ENCODE measurements at regions not wholly inside any gene's neighbourhood (a gene's known extent, or its start where the extent isn't known, plus 50 kb on each side); places are given as distances from the start of the nearest gene placed in this dataset.
"Not testable (repeated sequence)": the region's sequence is repeated elsewhere in the genome, so short reads cannot be mapped to it uniquely, and the experiment has no call there.

DNA sequence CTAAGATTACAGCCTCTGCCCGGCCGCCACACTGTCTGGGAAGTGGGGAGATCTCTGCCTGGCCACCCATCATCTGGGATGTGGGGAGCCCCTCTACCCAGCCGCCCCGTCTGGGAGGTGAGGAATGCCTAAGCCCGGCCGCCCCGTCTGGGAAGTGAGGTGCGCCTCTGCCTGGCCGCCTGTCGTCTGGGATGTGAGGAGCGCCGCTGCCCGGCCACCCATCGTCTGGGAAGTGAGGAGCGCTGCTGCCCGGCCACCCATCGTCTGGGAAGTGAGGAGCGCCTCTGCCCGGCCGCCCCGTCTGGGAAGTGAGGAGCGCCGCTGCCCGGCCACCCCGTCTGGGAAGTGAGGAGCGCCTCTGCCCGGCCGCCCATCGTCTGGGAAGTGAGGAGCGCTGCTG is 135.9 kb upstream of the PROKR2 start:
- DNase-seq: not testable (repeated sequence)

DNA sequence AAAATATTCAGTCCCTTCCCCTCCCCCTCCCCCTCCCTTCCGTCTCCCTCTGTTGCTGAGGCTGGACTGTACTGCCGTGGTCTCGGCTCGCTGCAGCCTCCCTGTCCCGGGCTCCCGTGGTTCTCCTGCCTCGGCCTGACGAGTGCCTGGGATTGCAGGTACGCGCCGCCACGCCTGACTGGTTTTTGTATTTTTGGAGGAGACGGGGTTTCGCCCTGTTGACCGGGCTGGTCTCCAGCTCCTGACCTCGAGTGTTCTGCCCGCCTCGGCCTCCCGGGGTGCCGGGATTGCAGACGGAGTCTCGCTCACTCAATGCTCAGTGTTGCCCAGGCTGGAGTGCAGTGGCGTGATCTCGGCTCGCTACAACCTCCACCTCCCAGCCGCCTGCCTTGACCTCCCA is 135.5 kb upstream of the PROKR2 start:
- not testable (repeated sequence) for DNase-seq

DNA sequence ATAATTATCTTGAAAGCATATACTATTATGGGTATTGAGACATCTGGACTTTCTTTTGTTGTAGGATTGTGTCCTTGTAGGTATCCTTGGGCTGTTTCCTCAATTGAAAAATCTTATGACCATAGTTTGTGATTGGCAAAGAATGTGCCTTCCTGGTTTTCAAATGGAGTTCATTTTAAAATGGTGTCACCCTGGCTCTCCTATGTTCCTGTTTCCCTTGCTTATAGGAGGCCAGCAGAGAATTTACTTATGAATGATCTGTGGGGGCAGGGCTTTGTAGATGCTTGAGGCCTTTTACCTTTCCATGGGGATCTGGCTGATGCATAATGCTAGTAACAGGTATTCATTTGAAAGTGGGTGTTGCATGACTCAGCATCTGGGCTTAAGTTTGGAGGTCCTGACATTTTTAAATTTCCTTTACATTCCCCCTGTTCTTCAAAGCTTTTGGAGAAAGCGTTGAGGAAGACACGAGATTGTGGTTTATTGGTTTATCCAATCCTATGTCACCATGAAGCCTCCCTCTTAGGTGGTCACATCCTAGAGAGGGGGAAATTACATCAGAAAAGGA is 135.0 kb upstream of the PROKR2 start:
- DNase-seq: no peak

DNA sequence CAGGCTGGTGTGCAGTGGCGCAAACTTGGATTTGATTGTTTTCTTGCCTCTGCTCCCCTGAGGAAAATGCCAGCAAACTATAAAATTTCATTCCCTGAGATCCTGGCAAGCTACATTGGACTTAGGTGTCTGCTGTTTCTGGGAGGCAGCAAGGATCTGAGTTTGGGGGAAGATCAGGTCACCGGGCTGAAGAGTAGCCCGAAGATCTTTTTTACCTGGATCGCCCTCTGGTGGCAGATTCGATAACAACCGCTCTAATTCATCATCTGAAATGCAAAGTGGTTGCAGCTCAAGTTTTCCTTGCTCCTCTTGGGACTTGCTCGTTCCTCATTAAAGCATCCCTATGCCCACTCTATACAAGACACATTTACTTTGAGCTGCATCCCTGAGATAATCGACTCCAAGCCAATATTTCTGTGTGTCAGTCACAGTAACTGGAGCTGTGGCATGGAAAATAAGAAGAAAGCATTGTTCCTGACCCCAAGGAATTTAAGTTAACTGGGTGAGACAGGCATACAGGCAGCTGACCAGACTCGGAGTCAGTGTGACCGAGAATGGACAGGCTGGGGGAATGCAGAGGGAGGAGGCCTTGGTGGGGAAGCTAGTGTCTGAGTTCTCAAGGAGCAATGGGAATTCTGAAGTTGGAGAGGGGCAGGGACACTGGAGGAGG is 131.8 kb upstream of the PROKR2 start:
- peak; percentile 82 for DNase-seq

DNA sequence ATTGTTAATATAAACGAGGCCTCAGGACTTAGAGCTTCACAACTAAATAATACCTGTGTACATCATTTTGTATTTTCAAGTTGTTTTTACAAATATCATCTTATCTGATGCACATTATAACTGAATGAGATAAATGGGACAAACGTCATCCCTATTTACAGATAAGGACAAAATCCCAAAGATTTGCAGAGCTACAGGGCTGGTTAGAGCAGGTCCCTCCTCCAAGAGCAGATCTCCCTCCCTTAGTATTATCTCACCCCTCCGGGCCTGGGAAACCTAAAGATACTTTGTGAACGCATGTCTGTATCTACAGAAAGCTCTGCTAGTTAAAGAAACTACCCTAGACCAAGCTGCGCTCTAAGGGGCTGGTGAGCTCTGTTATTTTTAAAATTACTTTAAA is 130.4 kb upstream of the PROKR2 start:
- no peak for DNase-seq

DNA sequence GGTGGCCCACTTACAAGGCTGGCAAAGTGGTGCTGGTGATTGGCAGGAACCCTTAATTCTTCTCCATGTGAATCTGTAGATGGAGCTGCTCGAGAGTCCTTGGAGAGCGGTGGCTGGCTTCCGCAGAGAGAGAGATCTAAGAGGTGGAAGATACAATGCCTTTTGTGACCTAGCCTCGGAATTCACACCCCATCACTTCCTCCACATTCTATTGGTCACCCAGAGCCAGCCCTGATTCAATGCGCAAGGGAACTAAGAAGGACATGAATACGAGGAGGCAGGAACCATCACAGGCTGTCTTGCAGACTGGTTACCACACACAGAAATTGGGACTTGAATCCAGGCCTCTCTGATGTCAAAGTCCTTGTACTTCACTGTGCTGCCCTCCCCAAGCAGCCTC is 128.9 kb upstream of the PROKR2 start:
- DNase-seq: no peak

DNA sequence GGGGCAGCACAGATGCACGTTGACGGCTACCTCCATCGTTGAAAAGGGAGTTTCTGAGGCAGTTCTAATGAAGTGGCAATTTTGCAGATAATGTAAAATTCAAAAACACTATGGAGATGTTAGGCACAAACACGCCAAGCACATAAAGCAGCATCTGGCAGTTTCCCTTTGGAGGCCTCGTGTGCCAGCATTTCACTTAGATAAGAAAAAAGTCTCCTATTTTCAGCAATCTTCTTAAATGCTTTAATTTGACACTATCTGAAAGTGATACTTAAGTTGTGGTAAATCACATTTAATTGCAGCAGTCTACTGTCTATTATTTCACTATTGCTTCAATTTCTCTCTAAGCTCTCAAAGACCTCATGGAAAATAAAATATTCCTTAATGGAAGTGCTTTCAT is 125.3 kb upstream of the PROKR2 start:
- no peak for DNase-seq

DNA sequence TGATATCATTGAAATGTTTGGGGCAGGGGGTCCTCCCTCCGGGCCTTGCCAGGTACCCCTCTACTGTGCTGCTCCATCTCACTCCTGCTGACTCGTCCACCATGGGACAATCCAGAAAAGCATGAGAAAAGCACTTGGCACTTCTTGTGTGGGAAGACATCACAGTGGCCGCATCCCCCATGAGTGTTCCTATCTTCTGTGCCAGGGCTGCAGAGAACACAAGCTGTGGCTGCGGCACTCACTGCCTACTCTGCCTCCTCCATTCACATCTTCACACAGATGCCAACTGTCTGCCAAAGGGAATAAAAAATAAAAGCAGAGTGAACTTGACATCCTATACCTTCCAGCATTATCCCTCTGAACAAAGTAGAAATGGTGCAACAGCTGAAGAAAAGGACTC is 117.4 kb upstream of the PROKR2 start:
- DNase-seq: no peak

DNA sequence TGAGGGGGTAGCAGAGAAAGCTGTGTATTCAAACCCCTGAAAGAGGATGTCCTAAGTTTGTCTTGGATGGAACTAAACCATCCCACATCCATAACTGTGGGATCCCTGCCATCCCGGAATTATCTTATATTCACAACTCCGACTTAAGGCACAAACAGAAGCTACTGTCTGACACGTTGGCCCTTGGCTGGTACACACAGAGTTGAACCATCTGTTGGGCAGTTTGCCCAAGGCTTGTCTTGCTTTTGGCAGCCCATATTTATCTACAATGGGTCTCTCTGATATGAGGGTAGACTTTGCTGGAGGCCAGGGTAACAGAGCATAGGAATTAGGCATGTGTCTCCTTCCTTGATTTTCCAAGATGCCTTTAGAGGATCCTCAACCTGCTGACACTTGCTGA is 116.6 kb upstream of the PROKR2 start:
- no peak for DNase-seq

DNA sequence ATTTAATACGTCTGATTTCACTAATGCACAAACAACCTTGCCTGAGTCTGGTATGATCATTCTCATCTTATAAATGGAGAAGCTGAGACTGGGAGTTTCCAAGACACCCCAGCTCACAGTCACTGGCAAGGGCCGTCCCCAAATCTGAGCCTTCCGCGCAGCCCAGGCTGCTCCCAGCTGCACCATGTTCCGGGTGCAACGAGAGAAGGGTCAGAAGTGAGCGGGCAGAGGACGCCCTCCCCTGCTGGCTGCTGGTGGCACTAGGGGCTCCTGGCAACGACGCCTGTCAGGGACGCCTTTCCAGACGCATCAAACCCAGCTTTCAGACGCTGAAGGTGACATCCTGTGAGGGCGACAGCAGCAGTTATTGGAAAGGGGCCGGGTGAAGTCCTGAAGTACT is 115.3 kb upstream of the PROKR2 start:
- DNase-seq: no peak

DNA sequence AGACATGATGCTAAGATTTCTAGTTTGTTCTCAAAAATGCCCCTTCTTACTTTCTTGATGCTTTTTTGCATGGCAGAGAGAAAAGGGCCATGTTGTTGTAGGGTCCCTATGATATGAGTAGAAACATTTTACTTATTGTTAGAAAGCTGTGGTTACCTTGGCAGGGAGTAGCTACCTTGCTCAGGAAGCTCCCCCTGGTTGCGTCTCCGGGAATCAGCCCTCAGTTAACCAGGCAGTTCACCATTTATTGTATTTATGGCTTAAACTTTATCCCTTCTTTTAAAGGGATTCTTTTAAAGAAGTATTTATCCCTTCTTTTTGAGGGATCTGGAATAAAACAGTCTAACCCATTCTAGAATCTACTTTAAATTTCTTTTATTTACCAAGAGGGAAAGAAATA is 113.9 kb upstream of the PROKR2 start:
- DNase-seq: no peak

DNA sequence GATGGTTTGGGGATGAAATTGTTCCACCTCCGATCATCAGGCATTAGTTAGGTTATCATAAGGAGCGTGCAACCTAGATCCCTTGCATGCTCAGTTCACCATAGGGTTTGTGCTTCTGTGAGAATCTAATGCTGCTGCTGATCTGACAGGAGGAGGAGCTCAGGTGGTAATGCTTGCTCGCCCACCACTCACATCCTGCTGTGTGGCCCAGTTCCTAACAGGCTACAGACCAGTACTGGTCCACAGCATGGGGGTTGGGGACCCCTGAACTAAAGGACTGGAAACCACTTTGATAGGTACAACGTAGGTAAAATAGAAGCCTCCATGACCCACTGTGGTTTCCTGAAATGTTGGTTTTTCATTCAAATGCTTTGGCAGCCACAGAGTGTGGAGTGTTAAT is 109.3 kb upstream of the PROKR2 start:
- no peak for DNase-seq

DNA sequence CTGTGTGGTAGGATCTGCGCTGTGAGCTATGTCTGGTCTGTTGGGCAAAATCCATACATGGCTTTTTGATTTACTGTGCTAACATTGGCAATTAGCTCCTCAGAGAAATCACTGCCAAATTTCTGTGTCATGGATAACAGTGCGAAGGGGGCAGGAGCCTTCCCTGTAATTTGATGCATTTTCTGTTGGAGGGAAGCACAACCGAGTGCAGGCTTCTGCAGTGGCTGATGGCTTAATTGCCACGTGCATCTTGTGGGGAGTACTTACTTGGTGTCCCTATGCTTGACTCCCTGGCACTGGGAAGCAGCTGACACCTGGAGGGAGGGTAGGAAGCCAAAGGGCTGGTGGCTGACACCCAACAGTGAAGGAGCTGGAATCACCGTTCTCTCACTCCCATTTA is 99.3 kb upstream of the PROKR2 start:
- no peak for DNase-seq

DNA sequence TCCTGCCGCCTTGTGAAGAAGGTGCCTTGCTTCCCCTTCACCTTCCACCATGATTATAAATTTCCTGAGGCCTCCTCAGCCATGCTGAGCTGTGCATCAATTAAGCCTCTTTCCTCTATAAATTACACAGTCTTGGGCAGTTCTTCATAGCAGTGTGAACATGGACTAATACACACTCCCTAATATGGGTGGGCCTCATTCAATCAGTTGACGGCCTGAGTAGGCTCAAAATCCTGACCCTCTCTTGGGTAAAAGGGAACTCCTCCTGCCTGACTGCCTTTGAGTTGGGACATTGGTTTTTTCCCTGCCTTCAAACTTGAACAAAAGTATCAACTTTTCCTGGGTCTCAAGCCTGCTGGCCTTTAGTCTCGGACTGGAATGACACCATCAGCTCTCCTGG is 96.6 kb upstream of the PROKR2 start:
- DNase-seq: no peak

DNA sequence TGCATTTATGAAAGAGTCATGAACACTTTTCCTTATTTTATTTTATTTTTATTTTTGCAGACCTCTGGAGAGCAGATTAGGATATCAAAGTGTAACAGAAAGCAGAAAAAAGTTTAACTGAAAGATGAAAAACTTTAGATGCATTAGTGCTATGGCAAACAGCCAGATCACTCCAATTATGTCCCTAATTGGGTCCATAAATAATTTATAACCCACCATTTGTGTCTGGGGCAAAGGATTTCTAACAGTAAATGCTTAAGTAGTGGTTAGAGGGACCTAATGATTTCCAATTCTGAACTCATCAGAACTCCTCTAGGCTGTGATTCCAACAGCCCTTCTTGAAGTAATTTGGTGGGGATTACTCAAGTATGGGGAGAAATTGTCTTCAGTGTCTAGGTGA is 93.7 kb upstream of the PROKR2 start:
- DNase-seq: no peak

DNA sequence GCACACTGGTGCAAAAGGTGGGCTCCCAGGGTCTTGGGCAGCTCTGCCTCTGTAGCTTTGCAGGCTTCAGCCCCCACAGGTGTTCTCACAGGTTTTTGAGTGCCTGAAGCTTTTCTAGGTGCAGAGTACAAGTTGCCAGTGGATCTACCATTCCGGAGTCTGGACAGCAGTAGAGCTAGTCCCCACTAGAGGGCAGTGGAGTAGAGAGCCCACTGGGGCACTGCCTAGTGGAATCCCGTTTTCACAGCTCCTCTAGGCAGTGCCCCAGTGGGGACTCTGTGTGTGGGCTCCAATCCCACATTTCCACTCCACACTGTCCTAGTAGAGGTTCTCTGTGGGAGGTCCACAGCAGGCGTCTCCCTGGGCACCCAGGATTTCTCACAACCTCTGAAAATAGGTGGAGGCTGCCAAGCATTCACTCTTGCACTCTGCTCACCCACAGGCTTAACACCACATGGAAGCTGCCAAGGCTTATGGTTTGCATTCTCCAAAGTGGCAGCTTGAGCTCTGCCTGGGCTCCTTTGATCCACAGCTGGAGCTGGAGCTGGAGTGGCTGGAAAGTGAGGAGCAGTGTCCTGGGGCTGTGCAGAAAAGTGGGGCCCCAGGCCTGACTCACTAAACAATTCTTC is 86.3 kb upstream of the PROKR2 start:
- DNase-seq: no peak

DNA sequence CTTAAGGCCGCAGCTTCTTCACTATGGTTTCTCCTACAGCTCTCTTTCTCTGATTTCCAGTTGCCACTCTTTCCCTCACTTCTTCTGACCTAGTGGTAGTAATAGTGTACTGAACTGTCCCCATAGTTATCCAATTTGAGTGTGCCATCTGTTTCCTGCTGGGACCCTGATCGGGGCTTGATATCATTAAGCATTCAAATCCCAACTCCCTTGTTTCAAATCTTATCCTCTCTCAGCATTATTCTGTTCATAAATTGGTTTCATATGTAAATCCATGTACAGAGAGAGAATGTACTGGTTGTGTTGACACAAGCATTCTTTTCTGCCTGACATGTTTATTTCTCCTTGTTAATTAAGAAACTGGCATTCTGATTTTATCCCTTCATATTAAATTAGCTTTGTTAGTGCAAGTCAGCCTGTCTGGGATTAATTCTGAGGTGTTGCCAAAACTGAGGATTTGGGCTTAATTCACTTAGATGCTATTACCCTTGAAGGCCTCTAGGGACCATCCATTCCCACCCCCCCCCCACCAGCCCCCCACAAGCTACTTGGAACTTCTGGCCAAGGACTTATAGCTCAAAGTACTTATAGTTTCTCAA is 84.6 kb upstream of the PROKR2 start:
- DNase-seq: no peak

DNA sequence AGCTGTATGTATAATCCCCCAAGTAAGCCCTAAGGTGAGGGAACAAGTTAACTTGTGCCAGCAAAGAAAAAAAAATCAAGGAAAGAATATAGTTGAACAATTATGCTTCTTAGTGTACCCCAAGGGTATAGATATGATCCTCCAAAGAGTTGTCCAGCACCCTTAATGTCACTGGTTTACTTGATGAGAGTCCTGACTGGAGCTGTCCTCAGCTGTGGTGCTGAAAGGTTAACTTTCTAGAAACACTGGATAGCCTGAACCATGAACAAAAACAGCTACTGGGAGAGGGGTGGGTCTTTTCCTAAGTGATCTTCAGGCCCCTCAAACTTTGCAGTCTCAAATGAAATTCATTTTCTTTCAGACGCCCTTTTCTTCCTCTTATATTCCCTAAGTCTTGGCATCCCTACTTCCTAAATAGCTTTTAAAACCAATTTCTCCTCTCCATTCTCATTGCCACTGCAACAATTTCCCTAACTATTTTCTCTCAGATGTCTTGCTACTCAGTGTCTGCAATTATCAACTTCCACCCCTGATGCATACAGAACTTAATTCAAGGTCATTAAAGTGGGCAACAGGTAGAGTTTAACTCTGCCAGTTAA is 83.5 kb upstream of the PROKR2 start:
- DNase-seq: no peak

DNA sequence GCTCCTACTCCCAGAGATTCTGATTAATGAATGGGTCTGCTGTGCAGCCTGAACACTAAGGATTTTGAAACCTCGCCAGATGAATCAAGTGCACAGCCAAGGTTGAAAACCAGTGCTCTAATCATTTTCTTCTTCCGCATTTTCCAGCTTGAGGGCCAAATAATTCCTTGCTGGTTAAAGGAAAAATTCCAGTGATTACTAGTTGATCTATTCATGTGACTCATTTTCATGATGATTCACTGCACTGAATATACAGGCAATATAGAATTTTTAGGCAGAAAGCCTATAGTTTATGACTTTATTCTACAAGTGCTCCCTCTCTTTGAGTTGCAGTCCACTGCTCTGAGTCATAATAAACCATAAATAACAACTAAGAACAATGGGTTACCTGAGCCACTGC is 80.6 kb upstream of the PROKR2 start:
- no peak for DNase-seq

DNA sequence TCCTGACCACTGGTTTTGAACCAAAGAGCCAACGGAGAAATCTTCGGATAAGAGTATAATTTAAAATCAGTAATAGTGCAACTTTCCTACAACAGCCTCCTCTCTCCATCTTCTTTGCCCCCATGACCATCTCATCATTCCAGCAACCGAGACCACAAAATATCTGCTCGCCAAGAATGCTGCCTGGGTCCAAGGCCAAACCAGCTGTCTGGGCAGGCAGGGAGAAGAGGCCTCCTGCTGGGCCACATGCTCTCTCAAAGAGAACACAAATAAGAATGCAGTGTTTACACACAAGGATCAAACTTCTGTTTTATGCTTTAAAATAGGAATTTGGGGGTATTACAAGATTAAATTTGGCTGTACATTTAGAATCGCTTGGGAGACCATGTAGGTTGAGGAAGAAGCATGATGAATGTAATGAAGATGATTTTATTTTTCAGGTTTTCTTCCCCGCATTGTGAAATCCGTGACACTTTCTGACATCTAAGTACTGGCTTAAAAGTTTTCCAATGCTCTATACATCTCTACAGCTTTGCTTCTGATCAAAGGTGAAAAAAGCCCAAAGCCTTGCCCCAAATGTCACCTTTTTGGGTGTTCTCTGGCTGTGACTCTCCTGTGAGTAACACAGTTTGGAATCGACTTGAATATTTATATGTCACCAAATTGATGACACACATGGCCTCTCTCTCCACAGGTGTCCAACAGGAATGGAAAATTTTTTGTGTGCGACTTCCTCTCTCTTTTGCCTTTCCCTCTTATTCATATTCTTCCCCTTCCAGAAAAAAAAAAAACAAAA is 79.4 kb upstream of the PROKR2 start:
- no peak for DNase-seq

DNA sequence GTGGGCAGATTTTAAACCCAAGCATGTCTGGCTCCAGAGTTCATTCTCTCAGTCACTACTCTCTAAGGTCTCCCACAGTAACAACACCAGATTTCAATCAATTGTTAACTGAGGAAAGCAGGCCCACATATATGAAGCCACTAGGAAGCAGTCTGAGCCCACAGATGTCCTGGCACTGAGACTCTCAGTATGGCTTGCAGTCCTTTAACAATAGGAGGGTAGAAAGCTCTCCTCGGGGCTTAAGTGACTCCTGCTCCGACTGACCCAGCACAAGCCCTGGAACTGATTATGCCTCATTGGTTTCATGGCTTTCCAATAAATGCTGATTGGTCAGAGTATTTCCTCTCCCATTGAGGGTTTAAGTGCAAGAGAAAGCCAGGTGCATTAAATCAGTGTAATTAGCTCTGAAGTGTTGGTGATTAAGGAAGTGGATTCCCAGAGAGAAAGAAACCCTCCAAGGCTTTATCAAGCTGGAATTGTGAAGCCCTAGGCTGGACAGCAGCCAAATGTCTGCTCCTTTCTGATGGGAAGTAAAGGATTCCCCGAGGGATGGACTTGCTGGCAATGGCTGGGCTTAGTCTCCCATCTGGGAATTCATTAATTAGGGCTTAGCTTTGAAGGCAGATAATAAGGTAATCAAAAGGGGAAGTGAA is 76.6 kb upstream of the PROKR2 start:
- no peak for DNase-seq

DNA sequence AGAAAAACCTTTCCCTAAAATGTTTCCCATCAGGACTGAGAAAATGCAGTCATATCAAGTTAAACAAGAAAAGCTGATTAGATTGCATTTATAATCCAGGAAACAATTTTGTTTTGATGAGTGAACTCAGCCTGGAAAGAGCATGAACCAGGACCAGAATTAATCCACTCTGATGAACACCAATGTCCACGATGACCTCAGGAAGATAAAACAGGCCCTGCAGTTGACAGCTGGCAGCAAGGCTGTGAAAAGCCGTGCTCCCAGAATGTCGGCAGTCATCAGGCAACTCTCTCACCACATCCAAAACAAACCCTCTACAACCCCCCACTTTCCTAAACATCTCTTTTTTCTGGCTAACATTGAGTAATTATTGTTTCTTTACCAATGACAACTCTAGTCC is 74.0 kb upstream of the PROKR2 start:
- DNase-seq: no peak

DNA sequence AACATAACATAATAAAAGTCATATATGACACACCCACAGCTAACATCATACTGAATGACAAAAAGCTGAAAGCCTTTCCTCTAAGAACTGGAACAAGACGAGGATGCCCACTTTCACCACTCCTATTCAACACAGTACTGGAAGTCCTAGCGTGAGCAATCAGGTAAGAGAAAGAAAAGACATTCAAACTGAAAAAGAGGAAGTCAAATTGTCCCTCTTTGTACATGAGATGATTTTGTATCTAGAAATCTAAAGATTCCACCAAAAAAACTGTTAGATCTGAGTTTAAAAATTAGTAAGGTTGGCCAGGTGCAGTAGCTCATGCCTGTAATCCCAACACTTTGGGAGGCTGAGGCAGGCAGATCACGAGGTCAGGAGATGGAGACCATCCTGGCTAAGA is 70.1 kb upstream of the PROKR2 start:
- DNase-seq: not testable (repeated sequence)
